Ascending aorta (tissue), 2 donors: ENCODE measurements at regions not wholly inside any gene's neighbourhood (a gene's known extent, or its start where the extent isn't known, plus 50 kb on each side); places are given as distances from the start of the nearest gene placed in this dataset.

ENCODE experiments used
- DNase-seq, 2 donors: peaks; one replicate each; pipeline ENCODE4 v3.0.0-alpha.2; 2019; ENCODE audit warnings: low spot score in 2 of 2
- H3K27ac ChIP-seq, 2 donors: fragments of 200-600 bp; sonication (generic); one replicate each; pipeline ENCODE4 v1.5.1; 2016 to 2017; ENCODE audit warnings: mild to moderate bottlenecking in 1 of 2
- H3K27me3 ChIP-seq: fragments of 200-600 bp; sonication (generic); one replicate; pipeline ENCODE4 v1.5.1; 2017
- H3K36me3 ChIP-seq, 2 donors: fragments of 200-600 bp; sonication (generic); one replicate each; pipeline ENCODE4 v1.5.1; 2016
- H3K4me1 ChIP-seq, 2 donors: fragments of 200-600 bp; sonication (generic); one replicate each; pipeline ENCODE4 v1.5.1; 2016 to 2017; ENCODE audit warnings: mild to moderate bottlenecking in 1 of 2
- H3K4me3 ChIP-seq, 2 donors: fragments of 200-600 bp; sonication (generic); one replicate each; pipeline ENCODE4 v1.5.1; 2016 to 2017; ENCODE audit warnings: mild to moderate bottlenecking in 1 of 2
- H3K9me3 ChIP-seq, 2 donors: fragments of 200-600 bp; sonication (generic); one replicate each; pipeline ENCODE4 v1.5.1; 2016
- CTCF ChIP-seq, 3 experiments: fragments of 200-600 bp in 2 of 3; fragments of 450-650 bp in 1 of 3; sonication (generic) in 2 of 3; IDR thresholded peaks; one replicate each; pipeline ENCODE4 v1.5.1; 2016 to 2019; ENCODE audit warnings: antibody characterized with exemption in 3 of 3, mild to moderate bottlenecking in 1 of 3, moderate library complexity in 1 of 3
- intact Hi-C: fragments of 100-400 bp; cut with DNase I; formaldehyde crosslinking; loops from one replicate; pipeline ENCODE4 v1.15.1; 2023

- intact Hi-C loops = no loop called here
These were observed 132.7 kb upstream of the GMDS start for GRCh38 chr6:2378046-2378657.

GRCh38 chr6:2376429-2377355, 131.3 kb upstream of the GMDS start:
- intact Hi-C loops = no loop called here
- Histone ChIP-seq H3K9me3 (no peaks in the 10 kb centered on the region), H3K27ac (peak overlapping the region in 1 of 2 donors; percentile 37), H3K36me3 (no peaks in the 10 kb centered on the region), H3K4me1 (peaks cover 0 to 4% of the 10 kb centered on the region in 2 donors), H3K27me3 (no peaks in the 10 kb centered on the region), H3K4me3 (no peak overlapping the region)
- peak in 1 of 2 donors; percentile 68 for DNase-seq
- TF ChIP-seq CTCF (IDR thresholded peaks at IDR 0.05) = no peak

More at GRCh38 chr6:2378046-2378657, 132.7 kb upstream of the GMDS start:
- H3K27ac ChIP-seq = no peak overlapping the region
- TF ChIP-seq CTCF (IDR thresholded peaks at IDR 0.05) = no peak
- no peaks in the 10 kb centered on the region for H3K36me3 ChIP-seq
- no peaks in the 10 kb centered on the region for H3K27me3 ChIP-seq
- peaks cover 0 to 10% of the 10 kb centered on the region in 2 donors for H3K4me1 ChIP-seq
- no peaks in the 10 kb centered on the region for H3K9me3 ChIP-seq
- H3K4me3 ChIP-seq = no peak overlapping the region
- DNase-seq = no peak

GRCh38 chr6:2375443-2375842, 130.0 kb upstream of the GMDS start:
- H3K36me3 ChIP-seq = no peaks in the 10 kb centered on the region
- DNase-seq = no peak
- H3K27me3 ChIP-seq = no peaks in the 10 kb centered on the region
- no peak for TF ChIP-seq CTCF (IDR thresholded peaks at IDR 0.05)
- H3K4me1 ChIP-seq = peaks cover 0 to 2% of the 10 kb centered on the region in 2 donors
- intact Hi-C loops = no loop called here
- no peak overlapping the region for H3K27ac ChIP-seq
- H3K9me3 ChIP-seq = no peaks in the 10 kb centered on the region
- no peak overlapping the region for H3K4me3 ChIP-seq

- Histone ChIP-seq H3K27ac (no peak overlapping the region), H3K27me3 (no peaks in the 10 kb centered on the region), H3K4me3 (no peak overlapping the region), H3K36me3 (no peaks in the 10 kb centered on the region), H3K9me3 (no peaks in the 10 kb centered on the region), H3K4me1 (no peaks in the 10 kb centered on the region)
- intact Hi-C loops = no loop called here
- no peak for TF ChIP-seq CTCF (IDR thresholded peaks at IDR 0.05)
- DNase-seq = no peak
These were observed 124.2 kb upstream of the GMDS start for GRCh38 chr6:2369606-2370005.

- Histone ChIP-seq H3K9me3 (no peaks in the 10 kb centered on the region), H3K27me3 (no peaks in the 10 kb centered on the region), H3K27ac (no peak overlapping the region), H3K4me1 (no peaks in the 10 kb centered on the region), H3K4me3 (no peak overlapping the region), H3K36me3 (no peaks in the 10 kb centered on the region)
- TF ChIP-seq CTCF (IDR thresholded peaks at IDR 0.05) = no peak
- intact Hi-C loops = no loop called here
- DNase-seq = no peak
These were observed 117.8 kb upstream of the GMDS start for GRCh38 chr6:2363211-2363610.
